GM12878 (cell line): ENCODE measurements at regions not wholly inside any gene's neighbourhood (a gene's known extent, or its start where the extent isn't known, plus 50 kb on each side); places are given as distances from the start of the nearest gene placed in this dataset.
A peak's percentile ranks its signal among the peaks of the same experiment; 100 is the strongest.
"Not testable (repeated sequence)": the region's sequence is repeated elsewhere in the genome, so short reads cannot be mapped to it uniquely, and the experiment has no call there.

Experiments
- ATAC-seq: fragments of 200-7000 bp; cut with Tn5 transposase; 3 replicates; pipeline ENCODE4 v1.9.1; 2020; ENCODE audit warnings: mild to moderate bottlenecking, moderate library complexity
- BruUV-seq: library from RNA; stranded (reverse); fragments of 400-500 nt; replicated peaks from 2 replicates; lab custom pipeline; 2021; lab: Mats Ljungman, UMichigan
- CTCF ChIA-PET: fragments of 300-600 bp; sonication (Branson Sonifier 250); formaldehyde crosslinking; extraction: SDS; loops from one replicate; lab custom pipeline; 2021; ENCODE audit warnings: inconsistent platforms; lab: Yijun Ruan, JAX
- POLR2A ChIA-PET: fragments of 350-600 bp; formaldehyde crosslinking; extraction: SDS; loops from one replicate; lab custom pipeline; 2021; ENCODE audit warnings: inconsistent platforms; lab: Charles Lee
- RAD21 ChIA-PET: fragments of 300-600 bp; sonication (Branson Sonifier 250); formaldehyde crosslinking; loops from one replicate; lab custom pipeline; 2023; ENCODE audit warnings: antibody characterized with exemption; ENCODE audit not compliant: unreplicated experiment; lab: Charles Lee
- SMC1A ChIA-PET: fragments of 300-600 bp; sonication (Branson Sonifier 250); formaldehyde crosslinking; loops from one replicate; lab custom pipeline; 2023; ENCODE audit not compliant: unreplicated experiment, uncharacterized antibody; lab: Charles Lee
- DNase-seq: peaks from one replicate; pipeline ENCODE4 v3.0.0-alpha.2; 2011; ENCODE audit warnings: low read depth, low spot score
- FAIRE-seq: peaks from 3 replicates; lab custom pipeline; 2011; peaks lifted over from hg19 to GRCh38; lab: Jason Lieb, UNC
- H2AFZ ChIP-seq: 2 replicates; pipeline ENCODE4 v1.6.0; 2011; ENCODE audit warnings: low read depth, low read length, control low read depth; ENCODE audit not compliant: control insufficient read depth
- H3K27ac ChIP-seq: 2 replicates; pipeline ENCODE4 v1.5.1; 2011; ENCODE audit warnings: control low read depth; ENCODE audit not compliant: control insufficient read depth, insufficient read depth
- H3K27me3 ChIP-seq, 2 experiments: replicated peaks in 1 of 2; 2 replicates each; pipeline versions ENCODE4 v1.6.0 to v1.6.1; 2011; ENCODE audit warnings: low read length in 1 of 2; ENCODE audit not compliant: control insufficient read depth in 2 of 2, insufficient read depth in 2 of 2
- H3K36me3 ChIP-seq, 2 experiments: 2 replicates each; pipeline ENCODE4 v1.5.1; 2011; ENCODE audit warnings: low read length in 1 of 2; ENCODE audit not compliant: control insufficient read depth in 2 of 2, insufficient read depth in 2 of 2
- H3K4me1 ChIP-seq: 2 replicates; pipeline ENCODE4 v1.6.1; 2011; ENCODE audit warnings: mild to moderate bottlenecking, low read length, moderate library complexity, mixed read lengths; ENCODE audit not compliant: control insufficient read depth, insufficient read depth
- H3K4me2 ChIP-seq: 2 replicates; pipeline ENCODE4 v1.6.0; 2011; ENCODE audit warnings: control low read depth; ENCODE audit not compliant: control insufficient read depth, insufficient read depth
- H3K4me3 ChIP-seq: fragments of 200-600 bp; sonication (generic); 2 replicates; pipeline ENCODE4 v1.5.1; 2016
- H3K79me2 ChIP-seq: 2 replicates; pipeline ENCODE4 v1.6.0; 2011; ENCODE audit warnings: low read length; ENCODE audit not compliant: control insufficient read depth, insufficient read depth
- H3K9ac ChIP-seq: 2 replicates; pipeline ENCODE4 v1.8.0; 2011; ENCODE audit warnings: low read length, control low read depth, mixed read lengths; ENCODE audit not compliant: control insufficient read depth, insufficient read depth
- H3K9me3 ChIP-seq: replicated peaks from 3 replicates; pipeline ENCODE4 v1.5.1; 2011; ENCODE audit warnings: mild to moderate bottlenecking, low read length; ENCODE audit not compliant: control insufficient read depth, insufficient read depth
- H4K20me1 ChIP-seq: 2 replicates; pipeline ENCODE4 v1.6.0; 2011; ENCODE audit not compliant: control insufficient read depth, insufficient read depth
- MYB ChIP-seq: fragments of 150-350 bp; IDR thresholded peaks from 2 replicates; pipeline ENCODE4 v1.6.1; 2014; ENCODE audit warnings: mild to moderate bottlenecking, low read depth, low read length, borderline replicate concordance
- PML ChIP-seq: IDR thresholded peaks from 2 replicates; pipeline ENCODE4 v1.6.1; 2012; ENCODE audit warnings: low read length, inconsistent platforms
- ZSCAN29 ChIP-seq: fragments of 450-650 bp; IDR thresholded peaks from 2 replicates; pipeline ENCODE4 v1.6.1; 2017; ENCODE audit warnings: mild to moderate bottlenecking, moderate library complexity
- WGBS: methylation state at CpG from one replicate; pipeline ENCODE4 v1.1.6; 2016; ENCODE audit warnings: low lambda C conversion rate; ENCODE audit not compliant: insufficient replicate concordance, insufficient coverage; ENCODE audit errors: missing lambda C conversion rate; 5-methylcytosine and 5-hydroxymethylcytosine counted together
- in situ Hi-C: fragments of 300-500 bp; cut with MboI; formaldehyde crosslinking; loops from 9 replicates; pipeline ENCODE4 v1.14.3; 2018; ENCODE audit warnings: mixed read lengths
- intact Hi-C: fragments of 100-400 bp; cut with micrococcal nuclease; formaldehyde crosslinking; loops from one replicate; pipeline ENCODE4 v1.14.2; 2022; ENCODE audit not compliant: unreplicated experiment
- TF ChIP-seq, protein P1 (sequence below): fragments of 150-350 bp; IDR thresholded peaks from 2 replicates; pipeline ENCODE4 v1.6.1; 2014; ENCODE audit warnings: mild to moderate bottlenecking, low read depth, low read length

DNA sequence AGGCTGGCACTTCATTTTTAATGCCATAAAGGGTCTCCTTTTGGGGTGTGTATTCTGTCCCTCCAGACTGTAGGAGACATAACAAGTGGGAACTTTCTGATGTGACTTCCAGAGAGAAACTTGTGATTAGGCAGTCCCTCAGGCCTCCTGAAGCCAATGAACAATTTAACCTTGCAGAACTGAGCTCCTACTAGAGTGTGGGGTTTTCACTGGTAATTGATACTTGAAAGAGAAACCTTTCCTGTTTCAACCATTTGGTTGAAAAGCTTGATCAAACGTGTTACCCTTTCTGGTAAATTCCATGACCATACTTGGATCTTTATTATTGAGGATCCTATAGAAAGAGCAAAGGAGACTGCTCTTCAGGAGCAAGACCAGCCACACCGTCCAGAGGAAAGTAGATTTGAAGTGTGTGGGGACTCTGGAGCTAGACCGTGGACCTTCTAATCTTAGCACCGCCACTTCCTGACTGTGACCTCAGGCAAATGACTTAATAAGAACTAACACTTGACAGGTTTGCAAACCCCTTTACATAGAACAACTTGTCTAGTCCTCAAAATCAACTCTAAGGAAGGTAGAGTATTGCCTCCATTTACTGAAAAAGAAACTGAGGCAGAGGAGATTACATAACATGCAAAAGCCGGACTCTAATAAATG is 69.9 kb upstream of the GDNF start:
- WGBS: 14% methylated on average over 4 of the region's 5 CpGs
- H3K4me1 ChIP-seq, H3K27ac ChIP-seq, H3K79me2 ChIP-seq, in situ Hi-C loops, POLR2A ChIA-PET, H3K9me3 ChIP-seq, H3K9ac ChIP-seq, CTCF ChIA-PET, H4K20me1 ChIP-seq, H3K27me3 ChIP-seq, intact Hi-C loops, H3K36me3 ChIP-seq, BruUV-seq, RAD21 ChIA-PET: not testable (repeated sequence)
- peak; percentile 95 for FAIRE-seq
- Histone ChIP-seq H2AFZ (peak overlapping the region; percentile 56), H3K4me3 (0 out of 2 replicates have a peak overlapping the region, but pooled peaks have one; percentile 29), H3K4me2 (peak overlapping the region; percentile 57; the same call in 1 of the 2 replicates)
- SMC1A ChIA-PET: interaction anchor here (1.1 kb wide), 1 partner anchor 283 kb away, joined by 3 read pairs; no protein-coding TSS in a partner anchor
- peak; percentile 68 for ATAC-seq
- peak; percentile 9 for DNase-seq

DNA sequence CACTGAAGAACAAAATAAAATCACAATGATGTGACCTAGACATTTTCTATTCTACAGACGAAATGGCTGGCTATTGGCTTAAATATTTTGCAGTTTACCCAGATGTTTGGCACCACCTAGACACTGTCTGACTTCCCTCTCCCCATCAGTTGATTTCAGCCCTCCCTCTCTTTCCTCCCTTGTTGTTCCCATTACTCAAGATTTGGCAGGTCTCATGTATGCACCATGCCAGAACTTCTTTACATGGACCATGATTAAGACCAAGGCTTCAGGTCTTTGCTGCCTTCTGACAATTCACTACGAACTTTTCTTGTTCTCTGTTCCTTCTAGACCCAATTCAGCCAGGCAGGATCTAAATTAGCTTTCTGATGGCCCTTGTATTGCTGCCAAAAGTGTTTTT is 66.6 kb upstream of the GDNF start:
- WGBS: 3% methylated on average over 2 of the region's 2 CpGs
- TF ChIP-seq MYB (no peak), PML (no peak), ZSCAN29 (no peak)
- TF ChIP-seq, protein P1, sequence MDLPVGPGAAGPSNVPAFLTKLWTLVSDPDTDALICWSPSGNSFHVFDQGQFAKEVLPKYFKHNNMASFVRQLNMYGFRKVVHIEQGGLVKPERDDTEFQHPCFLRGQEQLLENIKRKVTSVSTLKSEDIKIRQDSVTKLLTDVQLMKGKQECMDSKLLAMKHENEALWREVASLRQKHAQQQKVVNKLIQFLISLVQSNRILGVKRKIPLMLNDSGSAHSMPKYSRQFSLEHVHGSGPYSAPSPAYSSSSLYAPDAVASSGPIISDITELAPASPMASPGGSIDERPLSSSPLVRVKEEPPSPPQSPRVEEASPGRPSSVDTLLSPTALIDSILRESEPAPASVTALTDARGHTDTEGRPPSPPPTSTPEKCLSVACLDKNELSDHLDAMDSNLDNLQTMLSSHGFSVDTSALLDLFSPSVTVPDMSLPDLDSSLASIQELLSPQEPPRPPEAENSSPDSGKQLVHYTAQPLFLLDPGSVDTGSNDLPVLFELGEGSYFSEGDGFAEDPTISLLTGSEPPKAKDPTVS: no peak
- DNase-seq: no peak
- ChIA-PET SMC1A (no interaction called here), POLR2A (no interaction called here), RAD21 (no interaction called here), CTCF (no interaction called here)
- Histone ChIP-seq H3K4me3 (no peak overlapping the region), H3K36me3 (no peaks in the 10 kb centered on the region), H3K9me3 (no peaks in the 10 kb centered on the region; the same call in 2 of the 3 replicates), H3K9ac (no peak overlapping the region), H4K20me1 (no peaks in the 10 kb centered on the region), H3K4me2 (no peak overlapping the region), H3K79me2 (no peaks in the 10 kb centered on the region), H2AFZ (no peak overlapping the region), H3K4me1 (peaks cover 8% of the 10 kb centered on the region), H3K27me3 (no peaks in the 10 kb centered on the region; a peak in 1 of 4 replicates), H3K27ac (no peak overlapping the region)
- no peak for ATAC-seq
- in situ Hi-C loops: no loop called here
- intact Hi-C loops: no loop called here
- FAIRE-seq: no peak
- BruUV-seq: no TSS peak
